ENCODE measurements at regions not wholly inside any gene's neighbourhood (a gene's known extent, or its start where the extent isn't known, plus 50 kb on each side); places are given as distances from the start of the nearest gene placed in this dataset.

DNA sequence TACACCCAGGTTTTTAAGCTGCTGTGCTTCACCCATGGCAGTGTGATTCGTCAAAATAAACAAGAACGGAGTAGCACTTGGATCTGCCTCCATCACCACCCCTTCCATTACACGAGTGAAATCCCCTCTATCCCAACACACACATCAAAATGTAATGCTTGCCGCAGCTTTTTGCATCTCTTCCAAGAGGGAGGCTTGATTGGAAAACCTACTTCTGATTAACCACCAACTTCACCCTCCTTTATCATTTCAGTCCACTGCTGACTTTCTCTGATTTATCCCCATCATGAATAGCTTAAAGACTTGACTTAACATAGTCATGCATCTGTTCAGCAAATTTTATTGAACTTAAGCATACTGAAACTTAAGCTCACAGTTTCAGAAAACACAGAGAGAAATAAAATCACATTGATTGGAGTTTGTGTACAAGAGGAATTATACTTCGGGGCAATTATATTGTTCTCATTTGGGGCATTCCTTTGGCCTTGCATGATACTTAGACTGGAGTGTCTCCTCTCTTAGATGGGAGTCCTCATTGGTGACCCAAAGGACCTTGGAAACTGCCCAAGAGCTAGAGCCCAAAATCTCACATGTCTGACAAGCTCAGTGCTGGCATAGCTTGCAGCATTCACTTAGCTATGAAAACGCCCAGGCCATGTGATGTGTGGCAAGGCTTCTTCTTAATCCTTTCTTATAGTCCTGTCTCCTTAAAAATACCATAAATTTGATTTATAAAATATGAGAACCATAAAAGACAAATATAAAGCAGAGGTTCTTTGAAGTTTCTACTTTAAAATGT is 124.3 kb upstream of the UMPS start:
- no peak overlapping the region for H3K4me3 ChIP-seq (ENCODE audit: low read depth in 1 of 3, low read length in 3 of 3)
- no peak overlapping the region for H3K9ac ChIP-seq (ENCODE audit: low read depth in 1 of 2, low read length in 2 of 2)
- peaks cover 7 to 39% (median 14%) of the 10 kb centered on the region in 4 donors for H3K4me1 ChIP-seq (ENCODE audit: control insufficient read depth in 4 of 4, insufficient read depth in 4 of 4, low read length in 3 of 4)
- TF ChIP-seq, protein P1, sequence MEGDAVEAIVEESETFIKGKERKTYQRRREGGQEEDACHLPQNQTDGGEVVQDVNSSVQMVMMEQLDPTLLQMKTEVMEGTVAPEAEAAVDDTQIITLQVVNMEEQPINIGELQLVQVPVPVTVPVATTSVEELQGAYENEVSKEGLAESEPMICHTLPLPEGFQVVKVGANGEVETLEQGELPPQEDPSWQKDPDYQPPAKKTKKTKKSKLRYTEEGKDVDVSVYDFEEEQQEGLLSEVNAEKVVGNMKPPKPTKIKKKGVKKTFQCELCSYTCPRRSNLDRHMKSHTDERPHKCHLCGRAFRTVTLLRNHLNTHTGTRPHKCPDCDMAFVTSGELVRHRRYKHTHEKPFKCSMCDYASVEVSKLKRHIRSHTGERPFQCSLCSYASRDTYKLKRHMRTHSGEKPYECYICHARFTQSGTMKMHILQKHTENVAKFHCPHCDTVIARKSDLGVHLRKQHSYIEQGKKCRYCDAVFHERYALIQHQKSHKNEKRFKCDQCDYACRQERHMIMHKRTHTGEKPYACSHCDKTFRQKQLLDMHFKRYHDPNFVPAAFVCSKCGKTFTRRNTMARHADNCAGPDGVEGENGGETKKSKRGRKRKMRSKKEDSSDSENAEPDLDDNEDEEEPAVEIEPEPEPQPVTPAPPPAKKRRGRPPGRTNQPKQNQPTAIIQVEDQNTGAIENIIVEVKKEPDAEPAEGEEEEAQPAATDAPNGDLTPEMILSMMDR (IDR thresholded peaks at IDR 0.05; ENCODE audit: low read depth, low read length, missing input control), result no peak
- TF ChIP-seq GABPA (IDR thresholded peaks at IDR 0.05 in 1 of 2, conservative IDR thresholded peaks at IDR 0.05 in 1 of 2) (no peak), MAX (IDR thresholded peaks at IDR 0.05) (no peak), EGR1 (IDR thresholded peaks at IDR 0.05; ENCODE audit: low read depth in 2 of 2) (no peak), JUND (IDR thresholded peaks at IDR 0.05) (no peak), SP1 (IDR thresholded peaks at IDR 0.05) (no peak), HNF4G (IDR thresholded peaks at IDR 0.05) (no peak), REST (IDR thresholded peaks at IDR 0.05) (no peak), ZBTB33 (IDR thresholded peaks at IDR 0.05) (no peak), RAD21 (IDR thresholded peaks at IDR 0.05) (no peak), HNF4A (conservative IDR thresholded peaks at IDR 0.05) (no peak), FOXA1 (IDR thresholded peaks at IDR 0.05) (no peak), YY1 (IDR thresholded peaks at IDR 0.05) (no peak), FOXA2 (IDR thresholded peaks at IDR 0.05) (no peak)
- DNase-seq (ENCODE audit: low spot score), result no peak
- no peaks in the 10 kb centered on the region for H3K27me3 ChIP-seq (ENCODE audit: control insufficient read depth in 4 of 4, insufficient read depth in 4 of 4, low read length in 3 of 4)
- WGBS, result 67% methylated on average over 6 of the region's 6 CpGs
- H3K9me3 ChIP-seq (ENCODE audit: control insufficient read depth in 4 of 4, low read length in 3 of 4), result no peaks in the 10 kb centered on the region
- H3K36me3 ChIP-seq (ENCODE audit: control insufficient read depth in 4 of 4, insufficient read depth in 3 of 4, low read depth in 1 of 4, low read length in 3 of 4), result no peaks in the 10 kb centered on the region
- no peak overlapping the region for H3K27ac ChIP-seq (ENCODE audit: low read depth in 1 of 2, low read length in 2 of 2)

DNA sequence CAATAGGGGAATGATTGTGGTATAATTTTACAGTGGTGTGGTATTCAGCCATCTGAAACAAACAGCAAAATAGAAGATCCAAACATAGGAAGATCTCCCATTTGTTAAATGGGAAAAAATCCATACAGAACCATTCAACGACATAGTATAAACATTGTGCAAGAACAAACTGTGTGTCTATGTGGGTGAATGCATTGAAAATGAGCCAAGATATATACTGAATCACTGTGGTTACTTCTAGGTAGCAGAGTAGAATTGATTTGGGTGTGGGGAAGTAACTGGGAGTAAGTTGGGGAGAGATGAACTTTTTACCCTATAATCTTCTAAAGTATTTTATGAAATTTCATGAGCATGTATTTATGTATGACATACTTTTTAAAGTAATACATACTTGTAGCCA is 123.1 kb upstream of the UMPS start:
- no peak for DNase-seq (ENCODE audit: low spot score)
- Histone ChIP-seq H3K27me3 (ENCODE audit: control insufficient read depth in 4 of 4, insufficient read depth in 4 of 4, low read length in 3 of 4) (no peaks in the 10 kb centered on the region), H3K27ac (ENCODE audit: low read depth in 1 of 2, low read length in 2 of 2) (no peak overlapping the region), H3K4me3 (ENCODE audit: low read depth in 1 of 3, low read length in 3 of 3) (no peak overlapping the region), H3K9me3 (ENCODE audit: control insufficient read depth in 4 of 4, low read length in 3 of 4) (no peaks in the 10 kb centered on the region), H3K36me3 (ENCODE audit: control insufficient read depth in 4 of 4, insufficient read depth in 3 of 4, low read depth in 1 of 4, low read length in 3 of 4) (no peaks in the 10 kb centered on the region), H3K9ac (ENCODE audit: low read depth in 1 of 2, low read length in 2 of 2) (no peak overlapping the region), H3K4me1 (ENCODE audit: control insufficient read depth in 4 of 4, insufficient read depth in 4 of 4, low read length in 3 of 4) (peaks cover 8 to 45% (median 18%) of the 10 kb centered on the region in 4 donors)
- 24% methylated on average over 1 of the region's 1 CpG for WGBS
- TF ChIP-seq EGR1 (IDR thresholded peaks at IDR 0.05; ENCODE audit: low read depth in 2 of 2) (no peak), RAD21 (IDR thresholded peaks at IDR 0.05) (no peak), HNF4A (conservative IDR thresholded peaks at IDR 0.05) (peak in 1 of 2 donors; percentile 56), GABPA (IDR thresholded peaks at IDR 0.05 in 1 of 2, conservative IDR thresholded peaks at IDR 0.05 in 1 of 2) (no peak), YY1 (IDR thresholded peaks at IDR 0.05) (peak; percentile 49), ZBTB33 (IDR thresholded peaks at IDR 0.05) (no peak), JUND (IDR thresholded peaks at IDR 0.05) (peak in 1 of 2 donors; percentile 31), TAF1 (conservative IDR thresholded peaks at IDR 0.05) (no peak)
- TF ChIP-seq, protein P1 (IDR thresholded peaks at IDR 0.05; ENCODE audit: low read depth, low read length, missing input control), result no peak

All from liver (tissue), 8 donors.